Kidney (tissue), 13 donors: ENCODE measurements at regions not wholly inside any gene's neighbourhood (a gene's known extent, or its start where the extent isn't known, plus 50 kb on each side); places are given as distances from the start of the nearest gene placed in this dataset.
A peak's percentile ranks its signal among the peaks of the same experiment; 100 is the strongest.

Experiments
- DNase-seq, 5 donors: peaks; one replicate each; pipeline ENCODE4 v3.0.0-alpha.2; 2013 to 2020
- FAIRE-seq: peaks from 2 replicates; lab custom pipeline; 2012; peaks lifted over from hg19 to GRCh38; lab: Jason Lieb, UNC
- H3K27ac ChIP-seq, 2 donors: one replicate each; pipeline ENCODE4 v1.7.0; 2013; ENCODE audit warnings: low read depth in 2 of 2, low read length in 2 of 2, inconsistent platforms in 1 of 2
- H3K27me3 ChIP-seq: one replicate; pipeline ENCODE4 v1.7.1; 2013; ENCODE audit warnings: low read length, inconsistent platforms; ENCODE audit not compliant: control insufficient read depth, insufficient read depth
- H3K36me3 ChIP-seq, 3 donors: one replicate each; pipeline versions ENCODE4 v1.7.0 to v1.7.1; 2013; ENCODE audit warnings: low read length in 3 of 3, control low read depth in 1 of 3, inconsistent platforms in 1 of 3; ENCODE audit not compliant: insufficient read depth in 3 of 3, control insufficient read depth in 2 of 3
- H3K4me1 ChIP-seq, 3 donors: one replicate each; pipeline versions ENCODE4 v1.7.0 to v1.7.1; 2013; ENCODE audit warnings: low read length in 3 of 3, inconsistent platforms in 1 of 3, low read depth in 1 of 3; ENCODE audit not compliant: control insufficient read depth in 2 of 3, insufficient read depth in 2 of 3
- H3K4me3 ChIP-seq, 3 donors: one replicate each; pipeline versions ENCODE4 v1.7.0 to v1.8.1; 2013; ENCODE audit warnings: low read length in 3 of 3, control low read depth in 1 of 3, inconsistent platforms in 1 of 3
- H3K9ac ChIP-seq, 3 donors: one replicate each; pipeline versions ENCODE4 v1.7.0 to v1.7.1; 2013; ENCODE audit warnings: low read length in 3 of 3, control low read depth in 1 of 3, inconsistent platforms in 1 of 3
- H3K9me3 ChIP-seq, 3 donors: one replicate each; pipeline versions ENCODE4 v1.7.0 to v1.7.1; 2013; ENCODE audit warnings: low read length in 3 of 3, control low read depth in 1 of 3, inconsistent platforms in 1 of 3; ENCODE audit not compliant: control insufficient read depth in 2 of 3, insufficient read depth in 1 of 3
- intact Hi-C: fragments of 100-400 bp; cut with DNase I; formaldehyde crosslinking; loops from one replicate; pipeline ENCODE4 v1.11.1; 2022
- TF ChIP-seq, protein P1 (sequence below): IDR thresholded peaks from 3 replicates; pipeline ENCODE4 v1.5.1; 2012; ENCODE audit warnings: mild to moderate bottlenecking, moderate library complexity, borderline replicate concordance; ENCODE audit not compliant: insufficient read depth; ENCODE audit errors: extremely low read depth
- donor health status: control.
- donor health status: control.
- donor health status: control.
- donor health status: control.
- donor health status: control.
- donor health status: DM: yes; HTN: yes; CAD: no.
- donor health status: Normal renal cell carcinoma (clear cell type).

DNA sequence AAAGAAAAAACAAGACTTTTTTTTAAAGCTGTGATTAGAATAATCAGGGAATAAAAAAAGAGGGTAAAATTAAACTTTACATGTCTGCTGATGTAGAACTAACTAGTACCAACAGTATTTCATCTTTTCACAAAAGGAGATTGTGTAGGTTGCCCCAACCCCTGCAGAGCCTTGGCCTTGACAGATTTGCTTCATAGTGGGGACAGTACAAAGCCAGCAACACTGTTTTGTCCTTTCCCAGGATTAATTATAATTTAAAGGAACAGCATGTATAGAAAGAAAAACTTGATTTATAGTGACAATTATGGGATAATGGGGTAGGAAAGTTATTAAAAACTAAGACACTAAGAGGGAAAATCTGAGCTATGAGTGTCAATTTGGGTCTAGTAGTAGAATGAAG, 604.0 kb downstream of the GALC start:
- DNase-seq (no peak), FAIRE-seq (no peak)
- no peaks in the 10 kb centered on the region for H3K9me3 ChIP-seq
- H3K9ac ChIP-seq, result no peak overlapping the region
- TF ChIP-seq, protein P1, sequence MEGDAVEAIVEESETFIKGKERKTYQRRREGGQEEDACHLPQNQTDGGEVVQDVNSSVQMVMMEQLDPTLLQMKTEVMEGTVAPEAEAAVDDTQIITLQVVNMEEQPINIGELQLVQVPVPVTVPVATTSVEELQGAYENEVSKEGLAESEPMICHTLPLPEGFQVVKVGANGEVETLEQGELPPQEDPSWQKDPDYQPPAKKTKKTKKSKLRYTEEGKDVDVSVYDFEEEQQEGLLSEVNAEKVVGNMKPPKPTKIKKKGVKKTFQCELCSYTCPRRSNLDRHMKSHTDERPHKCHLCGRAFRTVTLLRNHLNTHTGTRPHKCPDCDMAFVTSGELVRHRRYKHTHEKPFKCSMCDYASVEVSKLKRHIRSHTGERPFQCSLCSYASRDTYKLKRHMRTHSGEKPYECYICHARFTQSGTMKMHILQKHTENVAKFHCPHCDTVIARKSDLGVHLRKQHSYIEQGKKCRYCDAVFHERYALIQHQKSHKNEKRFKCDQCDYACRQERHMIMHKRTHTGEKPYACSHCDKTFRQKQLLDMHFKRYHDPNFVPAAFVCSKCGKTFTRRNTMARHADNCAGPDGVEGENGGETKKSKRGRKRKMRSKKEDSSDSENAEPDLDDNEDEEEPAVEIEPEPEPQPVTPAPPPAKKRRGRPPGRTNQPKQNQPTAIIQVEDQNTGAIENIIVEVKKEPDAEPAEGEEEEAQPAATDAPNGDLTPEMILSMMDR, result no peak
- no peaks in the 10 kb centered on the region for H3K36me3 ChIP-seq
- intact Hi-C loops, result no loop called here
- H3K4me1 ChIP-seq, result no peaks in the 10 kb centered on the region
- no peak overlapping the region for H3K4me3 ChIP-seq
- H3K27me3 ChIP-seq, result no peaks in the 10 kb centered on the region
- H3K27ac ChIP-seq, result no peak overlapping the region

GRCh38 chr14:87387806-87388205, 605.2 kb downstream of the GALC start:
- Histone ChIP-seq H3K4me1 (no peaks in the 10 kb centered on the region), H3K9me3 (no peaks in the 10 kb centered on the region), H3K27ac (no peak overlapping the region), H3K36me3 (no peaks in the 10 kb centered on the region), H3K4me3 (no peak overlapping the region), H3K27me3 (no peaks in the 10 kb centered on the region), H3K9ac (no peak overlapping the region)
- FAIRE-seq (no peak), DNase-seq (no peak)
- TF ChIP-seq, protein P1, result no peak
- intact Hi-C loops, result no loop called here

- DNase-seq (peak in 2 of 5 donors; percentile 37 to 77), FAIRE-seq (no peak)
- intact Hi-C loops, result no loop called here
- Histone ChIP-seq H3K27ac (no peak overlapping the region), H3K4me3 (no peak overlapping the region), H3K9me3 (no peaks in the 10 kb centered on the region), H3K9ac (no peak overlapping the region), H3K4me1 (no peaks in the 10 kb centered on the region), H3K27me3 (no peaks in the 10 kb centered on the region), H3K36me3 (no peaks in the 10 kb centered on the region)
- TF ChIP-seq, protein P1, result no peak
Measured at GRCh38 chr14:87386524-87386923, 606.5 kb downstream of the GALC start.

DNA sequence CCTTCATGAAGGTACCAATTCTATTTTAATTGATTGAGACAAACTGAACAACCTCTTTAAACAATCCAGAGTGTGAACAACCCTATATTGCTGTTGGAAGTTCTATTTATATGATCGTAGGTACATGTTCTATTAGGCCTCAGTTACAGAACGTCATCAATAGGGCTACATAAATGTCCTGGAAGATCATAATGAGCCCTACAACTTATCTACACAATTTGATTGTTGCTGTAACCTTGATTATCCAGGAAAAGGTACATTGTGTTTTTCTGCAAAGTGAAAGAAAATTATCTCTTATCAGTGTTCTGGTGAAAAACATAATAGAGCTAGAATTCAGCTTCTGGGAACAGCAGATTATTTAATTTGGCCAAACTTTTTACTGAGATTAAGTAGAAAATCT, 612.9 kb downstream of the GALC start:
- TF ChIP-seq, protein P1, result no peak
- intact Hi-C loops, result no loop called here
- Histone ChIP-seq H3K27ac (no peak overlapping the region), H3K9ac (no peak overlapping the region), H3K4me3 (no peak overlapping the region), H3K27me3 (no peaks in the 10 kb centered on the region), H3K9me3 (no peaks in the 10 kb centered on the region), H3K36me3 (no peaks in the 10 kb centered on the region), H3K4me1 (no peaks in the 10 kb centered on the region)
- FAIRE-seq (no peak), DNase-seq (no peak)
